H9 (cell line): ENCODE measurements at regions not wholly inside any gene's neighbourhood (a gene's known extent, or its start where the extent isn't known, plus 50 kb on each side); places are given as distances from the start of the nearest gene placed in this dataset.

Experiments used
- DNase-seq: peaks from one replicate; pipeline ENCODE4 v3.0.0-alpha.2; 2017
- H2AFZ ChIP-seq: one replicate; pipeline ENCODE4 v1.6.1; 2013; ENCODE audit warnings: mild to moderate bottlenecking, low read length, control low read depth, moderate library complexity
- H2AK5ac ChIP-seq: 2 replicates; pipeline ENCODE4 v1.6.1; 2013; ENCODE audit warnings: low read length, control low read depth, mixed read lengths; ENCODE audit not compliant: insufficient read length
- H2BK120ac ChIP-seq: one replicate; pipeline ENCODE4 v1.6.1; 2013; ENCODE audit warnings: low read depth, mild to moderate bottlenecking, low read length, control low read depth, inconsistent platforms; ENCODE audit not compliant: poor library complexity, severe bottlenecking
- H2BK12ac ChIP-seq: 2 replicates; pipeline ENCODE4 v1.6.1; 2013; ENCODE audit warnings: low read length, control low read depth, mixed read lengths, low read depth; ENCODE audit not compliant: insufficient read length
- H2BK15ac ChIP-seq: 2 replicates; pipeline ENCODE4 v1.6.1; 2013; ENCODE audit warnings: low read depth, low read length, control low read depth
- H2BK20ac ChIP-seq: one replicate; pipeline ENCODE4 v1.6.1; 2013; ENCODE audit warnings: low read depth, mild to moderate bottlenecking, low read length, control low read depth, inconsistent platforms; ENCODE audit not compliant: poor library complexity, severe bottlenecking
- H2BK5ac ChIP-seq: 2 replicates; pipeline ENCODE4 v1.6.1; 2013; ENCODE audit warnings: low read length, control low read depth, mixed read lengths; ENCODE audit not compliant: insufficient read length
- H3K14ac ChIP-seq: 2 replicates; pipeline ENCODE4 v1.6.1; 2013; ENCODE audit warnings: low read length, control low read depth; ENCODE audit not compliant: insufficient read depth
- H3K18ac ChIP-seq: 2 replicates; pipeline ENCODE4 v1.6.1; 2013; ENCODE audit warnings: low read depth, mild to moderate bottlenecking, mixed read lengths, low read length, control low read depth; ENCODE audit not compliant: insufficient read length
- H3K23ac ChIP-seq: 2 replicates; pipeline ENCODE4 v1.6.1; 2013; ENCODE audit warnings: low read length, control low read depth, mixed read lengths, low read depth; ENCODE audit not compliant: insufficient read length
- H3K23me2 ChIP-seq: 2 replicates; pipeline ENCODE4 v1.6.1; 2013; ENCODE audit warnings: low read depth, mild to moderate bottlenecking, mixed read lengths, low read length, control low read depth; ENCODE audit not compliant: insufficient read length, poor library complexity, severe bottlenecking
- H3K27ac ChIP-seq: 2 replicates; pipeline ENCODE4 v1.5.1; 2013; ENCODE audit warnings: low read length, control low read depth, mixed read lengths, low read depth; ENCODE audit not compliant: insufficient read length
- H3K27me3 ChIP-seq: 2 replicates; pipeline ENCODE4 v1.6.1; 2013; ENCODE audit warnings: low read length, control low read depth, inconsistent platforms; ENCODE audit not compliant: insufficient read depth
- H3K4ac ChIP-seq: 2 replicates; pipeline ENCODE4 v1.6.1; 2013; ENCODE audit warnings: low read depth, mild to moderate bottlenecking, control low read depth, inconsistent platforms, low read length, moderate library complexity
- H3K4me1 ChIP-seq: 2 replicates; pipeline ENCODE4 v1.6.1; 2013; ENCODE audit warnings: low read length, control low read depth, inconsistent platforms; ENCODE audit not compliant: insufficient read depth
- H3K4me2 ChIP-seq: 2 replicates; pipeline ENCODE4 v1.6.1; 2013; ENCODE audit warnings: low read length, control low read depth, mixed read lengths; ENCODE audit not compliant: insufficient read length, insufficient read depth
- H3K56ac ChIP-seq: 2 replicates; pipeline ENCODE4 v1.6.1; 2013; ENCODE audit warnings: low read depth, mild to moderate bottlenecking, mixed read lengths, low read length, control low read depth; ENCODE audit not compliant: insufficient read length
- H3K79me1 ChIP-seq: 2 replicates; pipeline ENCODE4 v1.6.1; 2013; ENCODE audit warnings: low read depth, mild to moderate bottlenecking, moderate library complexity, low read length, control low read depth, inconsistent platforms; ENCODE audit not compliant: insufficient read depth, poor library complexity, severe bottlenecking
- H3K79me2 ChIP-seq: 2 replicates; pipeline ENCODE4 v1.6.1; 2013; ENCODE audit warnings: low read length, control low read depth, inconsistent platforms; ENCODE audit not compliant: insufficient read depth
- H3K9ac ChIP-seq: 2 replicates; pipeline ENCODE4 v1.6.1; 2013; ENCODE audit warnings: low read length, control low read depth, mixed read lengths; ENCODE audit not compliant: insufficient read length; ENCODE audit errors: extremely low read depth
- H3K9me3 ChIP-seq: one replicate; pipeline ENCODE4 v1.6.1; 2013; ENCODE audit warnings: low read depth, low read length, inconsistent platforms; ENCODE audit not compliant: control insufficient read depth
- H3T11ph ChIP-seq: one replicate; pipeline ENCODE4 v1.6.1; 2013; ENCODE audit warnings: mild to moderate bottlenecking, low read length, control low read depth, inconsistent platforms
- H4K20me1 ChIP-seq: one replicate; pipeline ENCODE4 v1.6.1; 2013; ENCODE audit not compliant: control insufficient read depth, insufficient read length, insufficient read depth
- H4K5ac ChIP-seq: 2 replicates; pipeline ENCODE4 v1.6.1; 2013; ENCODE audit warnings: low read depth, mild to moderate bottlenecking, mixed read lengths, low read length, control low read depth; ENCODE audit not compliant: insufficient read length
- H4K8ac ChIP-seq: replicated peaks from 2 replicates; pipeline ENCODE4 v1.6.1; 2013; ENCODE audit warnings: low read length, control low read depth, mixed read lengths, low read depth; ENCODE audit not compliant: insufficient read length
- H4K91ac ChIP-seq: 2 replicates; pipeline ENCODE4 v1.6.1; 2013; ENCODE audit warnings: low read depth, mild to moderate bottlenecking, moderate library complexity, mixed read lengths, low read length, control low read depth; ENCODE audit not compliant: insufficient read length
- H3K27ac Mint-ChIP-seq, 3 experiments: 2 replicates in 2 of 3; 3 replicates in 1 of 3; pipeline ENCODE4 v1.8.0; 2020 to 2021; ENCODE audit warnings: mixed read lengths in 3 of 3, mild to moderate bottlenecking in 1 of 3, moderate library complexity in 1 of 3
- H3K27me3 Mint-ChIP-seq: 2 replicates; pipeline ENCODE4 v1.8.0; 2021; ENCODE audit warnings: low read depth, mild to moderate bottlenecking, moderate library complexity, mixed read lengths
- H3K36me3 Mint-ChIP-seq, 3 experiments: 2 replicates in 2 of 3; 3 replicates in 1 of 3; pipeline ENCODE4 v1.8.0; 2020 to 2021; ENCODE audit warnings: low read depth in 3 of 3, mixed read lengths in 3 of 3; ENCODE audit not compliant: insufficient read depth in 1 of 3
- H3K4me1 Mint-ChIP-seq, 2 experiments: 2 replicates each; pipeline ENCODE4 v1.8.0; 2020; ENCODE audit warnings: mixed read lengths in 2 of 2
- H3K4me3 Mint-ChIP-seq, 2 experiments: 2 replicates in 1 of 2; 3 replicates in 1 of 2; pipeline ENCODE4 v1.8.0; 2020 to 2021; ENCODE audit warnings: mild to moderate bottlenecking in 2 of 2, mixed read lengths in 2 of 2, moderate library complexity in 1 of 2
- H3K9me3 Mint-ChIP-seq, 2 experiments: 2 replicates in 1 of 2; 3 replicates in 1 of 2; pipeline ENCODE4 v1.8.0; 2020; ENCODE audit warnings: mild to moderate bottlenecking in 2 of 2, mixed read lengths in 2 of 2, moderate library complexity in 1 of 2
- WGBS: extraction: QIAGEN DNeasy Blood & Tissue Kit; methylation state at CpG from one replicate; pipeline ENCODE4 v1.1.7; 2013; ENCODE audit warnings: missing lambda C conversion rate, low lambda C conversion rate, mixed read lengths; ENCODE audit not compliant: insufficient read length; ENCODE audit errors: extremely low coverage; 5-methylcytosine and 5-hydroxymethylcytosine counted together
- TF ChIP-seq, protein P1 (sequence below): fragments of 200-600 bp; sonication (generic); conservative IDR thresholded peaks from 3 replicates; pipeline ENCODE4 v1.8.0; 2021; ENCODE audit warnings: antibody characterized with exemption, mild to moderate bottlenecking

DNA sequence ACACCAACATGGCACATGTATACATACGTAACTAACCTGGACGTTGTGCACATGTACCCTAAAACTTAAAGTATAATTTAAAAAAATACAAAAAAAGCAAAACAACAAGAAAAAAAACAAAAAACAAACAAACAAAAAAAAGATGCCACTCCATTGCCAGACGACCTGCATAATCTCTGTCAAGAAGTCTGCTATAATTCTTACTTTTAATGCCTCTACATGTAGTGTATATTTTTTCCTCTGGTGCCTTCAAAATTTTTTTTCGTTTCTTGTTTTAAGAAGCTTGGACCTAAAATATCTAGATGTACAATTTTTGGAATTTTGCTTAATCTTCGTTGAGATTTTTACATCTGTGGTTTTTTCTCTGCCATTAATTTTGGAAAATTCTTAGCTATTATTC is 235.6 kb upstream of the ZNF521 start:
- Histone ChIP-seq H3K4me2 (no peak overlapping the region), H3K79me2 (no peaks in the 10 kb centered on the region), H4K5ac (no peak overlapping the region), H2BK12ac (no peak overlapping the region), H3K4ac (no peak overlapping the region), H2AK5ac (no peak overlapping the region), H2BK20ac (no peak overlapping the region), H3K9ac (no peak overlapping the region), H3K23ac (no peak overlapping the region), H3K79me1 (no peaks in the 10 kb centered on the region), H3K14ac (no peak overlapping the region), H3K18ac (no peak overlapping the region), H3T11ph (no peak overlapping the region), H2BK5ac (no peak overlapping the region), H3K4me1 (no peaks in the 10 kb centered on the region), H2AFZ (no peak overlapping the region), H3K23me2 (no peaks in the 10 kb centered on the region), H3K27ac (no peak overlapping the region), H4K8ac (no peak overlapping the region), H3K27me3 (no peaks in the 10 kb centered on the region), H2BK120ac (no peak overlapping the region), H2BK15ac (no peak overlapping the region), H4K20me1 (no peaks in the 10 kb centered on the region), H4K91ac (no peak overlapping the region), H3K9me3 (no peaks in the 10 kb centered on the region), H3K56ac (no peak overlapping the region)
- no CpG with 5 or more reads among the region's 5 CpGs for WGBS
- TF ChIP-seq, protein P1, sequence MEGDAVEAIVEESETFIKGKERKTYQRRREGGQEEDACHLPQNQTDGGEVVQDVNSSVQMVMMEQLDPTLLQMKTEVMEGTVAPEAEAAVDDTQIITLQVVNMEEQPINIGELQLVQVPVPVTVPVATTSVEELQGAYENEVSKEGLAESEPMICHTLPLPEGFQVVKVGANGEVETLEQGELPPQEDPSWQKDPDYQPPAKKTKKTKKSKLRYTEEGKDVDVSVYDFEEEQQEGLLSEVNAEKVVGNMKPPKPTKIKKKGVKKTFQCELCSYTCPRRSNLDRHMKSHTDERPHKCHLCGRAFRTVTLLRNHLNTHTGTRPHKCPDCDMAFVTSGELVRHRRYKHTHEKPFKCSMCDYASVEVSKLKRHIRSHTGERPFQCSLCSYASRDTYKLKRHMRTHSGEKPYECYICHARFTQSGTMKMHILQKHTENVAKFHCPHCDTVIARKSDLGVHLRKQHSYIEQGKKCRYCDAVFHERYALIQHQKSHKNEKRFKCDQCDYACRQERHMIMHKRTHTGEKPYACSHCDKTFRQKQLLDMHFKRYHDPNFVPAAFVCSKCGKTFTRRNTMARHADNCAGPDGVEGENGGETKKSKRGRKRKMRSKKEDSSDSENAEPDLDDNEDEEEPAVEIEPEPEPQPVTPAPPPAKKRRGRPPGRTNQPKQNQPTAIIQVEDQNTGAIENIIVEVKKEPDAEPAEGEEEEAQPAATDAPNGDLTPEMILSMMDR = no peak
- Mint-ChIP-seq H3K36me3 (peaks cover 6 to 29% (median 19%) of the 10 kb centered on the region in 3 experiments), H3K4me1 (peaks cover 0 to 4% of the 10 kb centered on the region in 2 experiments; a peak in 1 of 4 replicates), H3K27me3 (no peaks in the 10 kb centered on the region), H3K4me3 (no peak overlapping the region), H3K9me3 (peaks cover 28 to 32% of the 10 kb centered on the region in 2 experiments), H3K27ac (no peak overlapping the region)
- DNase-seq = no peak
